B cell (primary cell): ENCODE measurements at regions not wholly inside any gene's neighbourhood (a gene's known extent, or its start where the extent isn't known, plus 50 kb on each side); places are given as distances from the start of the nearest gene placed in this dataset.
"Not testable (repeated sequence)": the region's sequence is repeated elsewhere in the genome, so short reads cannot be mapped to it uniquely, and the experiment has no call there.

ENCODE experiments used
- EZH2 ChIP-seq: IDR thresholded peaks from 2 replicates; pipeline ENCODE4 v1.6.1; 2012; ENCODE audit warnings: borderline replicate concordance, low read depth, mild to moderate bottlenecking, moderate library complexity, low read length; ENCODE audit not compliant: insufficient read depth, poor library complexity, severe bottlenecking
- TF ChIP-seq, protein P1 (sequence below): fragments of 200-600 bp; IDR thresholded peaks from one replicate; pipeline ENCODE4 v1.8.0; 2022; ENCODE audit warnings: antibody characterized with exemption, mild to moderate bottlenecking

DNA sequence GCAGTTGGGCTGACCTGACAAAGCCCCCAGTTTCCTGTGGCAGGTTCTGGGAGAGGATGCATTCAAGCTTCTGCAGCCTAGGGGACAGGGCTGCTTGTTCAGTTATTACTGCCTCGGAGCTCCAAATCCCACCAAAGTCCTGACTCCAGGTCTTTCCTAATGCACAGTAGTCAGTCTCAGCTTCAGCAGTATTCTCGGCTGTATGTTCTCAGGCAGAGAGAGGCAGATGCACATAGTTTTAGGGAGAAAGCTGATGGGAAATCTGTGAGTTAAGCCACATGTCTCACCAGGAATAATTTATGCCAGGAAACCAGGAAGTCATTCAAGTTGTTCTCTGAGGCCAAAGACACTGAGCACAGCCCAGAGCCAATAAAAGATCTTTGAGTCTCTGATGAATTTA is 75.3 kb upstream of the BLTP1 start:
- TF ChIP-seq, protein P1, sequence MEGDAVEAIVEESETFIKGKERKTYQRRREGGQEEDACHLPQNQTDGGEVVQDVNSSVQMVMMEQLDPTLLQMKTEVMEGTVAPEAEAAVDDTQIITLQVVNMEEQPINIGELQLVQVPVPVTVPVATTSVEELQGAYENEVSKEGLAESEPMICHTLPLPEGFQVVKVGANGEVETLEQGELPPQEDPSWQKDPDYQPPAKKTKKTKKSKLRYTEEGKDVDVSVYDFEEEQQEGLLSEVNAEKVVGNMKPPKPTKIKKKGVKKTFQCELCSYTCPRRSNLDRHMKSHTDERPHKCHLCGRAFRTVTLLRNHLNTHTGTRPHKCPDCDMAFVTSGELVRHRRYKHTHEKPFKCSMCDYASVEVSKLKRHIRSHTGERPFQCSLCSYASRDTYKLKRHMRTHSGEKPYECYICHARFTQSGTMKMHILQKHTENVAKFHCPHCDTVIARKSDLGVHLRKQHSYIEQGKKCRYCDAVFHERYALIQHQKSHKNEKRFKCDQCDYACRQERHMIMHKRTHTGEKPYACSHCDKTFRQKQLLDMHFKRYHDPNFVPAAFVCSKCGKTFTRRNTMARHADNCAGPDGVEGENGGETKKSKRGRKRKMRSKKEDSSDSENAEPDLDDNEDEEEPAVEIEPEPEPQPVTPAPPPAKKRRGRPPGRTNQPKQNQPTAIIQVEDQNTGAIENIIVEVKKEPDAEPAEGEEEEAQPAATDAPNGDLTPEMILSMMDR, result not testable (repeated sequence)
- TF ChIP-seq EZH2, result not testable (repeated sequence)
